Testis (tissue), 2 donors: ENCODE measurements at regions not wholly inside any gene's neighbourhood (a gene's known extent, or its start where the extent isn't known, plus 50 kb on each side); places are given as distances from the start of the nearest gene placed in this dataset.

Experiments
- POLR2A ChIP-seq: fragments of 450-650 bp; IDR thresholded peaks from one replicate; pipeline ENCODE4 v1.6.1; 2017; ENCODE audit warnings: antibody characterized with exemption, mild to moderate bottlenecking, moderate library complexity
- TF ChIP-seq, protein P1 (sequence below), 3 experiments: fragments of 450-650 bp in 2 of 3; fragments of 200-600 bp in 1 of 3; sonication (generic) in 1 of 3; IDR thresholded peaks; one replicate each; pipeline ENCODE4 v1.5.1; 2016 to 2019; ENCODE audit warnings: antibody characterized with exemption in 3 of 3, mild to moderate bottlenecking in 2 of 3, moderate library complexity in 1 of 3

DNA sequence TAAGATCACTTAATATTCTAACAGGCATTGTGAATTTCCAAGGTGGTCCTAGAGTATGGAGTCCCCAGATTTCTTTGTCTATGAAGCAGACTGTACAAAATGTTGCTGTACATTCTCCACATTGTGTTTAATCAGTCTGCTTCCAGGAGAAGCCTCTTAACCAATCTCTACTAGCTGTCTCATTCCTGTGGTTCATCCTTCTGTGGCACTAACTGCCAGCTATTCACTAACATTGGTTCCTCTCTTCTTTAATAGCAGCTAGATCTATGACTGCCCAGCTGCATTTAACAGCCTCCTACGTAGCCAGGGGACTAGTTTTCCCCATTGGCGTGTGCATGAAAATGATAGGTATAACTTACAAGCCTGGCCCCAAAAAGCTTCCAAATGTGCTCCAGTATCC is 395.4 kb downstream of the SAMD5 start:
- TF ChIP-seq, protein P1, sequence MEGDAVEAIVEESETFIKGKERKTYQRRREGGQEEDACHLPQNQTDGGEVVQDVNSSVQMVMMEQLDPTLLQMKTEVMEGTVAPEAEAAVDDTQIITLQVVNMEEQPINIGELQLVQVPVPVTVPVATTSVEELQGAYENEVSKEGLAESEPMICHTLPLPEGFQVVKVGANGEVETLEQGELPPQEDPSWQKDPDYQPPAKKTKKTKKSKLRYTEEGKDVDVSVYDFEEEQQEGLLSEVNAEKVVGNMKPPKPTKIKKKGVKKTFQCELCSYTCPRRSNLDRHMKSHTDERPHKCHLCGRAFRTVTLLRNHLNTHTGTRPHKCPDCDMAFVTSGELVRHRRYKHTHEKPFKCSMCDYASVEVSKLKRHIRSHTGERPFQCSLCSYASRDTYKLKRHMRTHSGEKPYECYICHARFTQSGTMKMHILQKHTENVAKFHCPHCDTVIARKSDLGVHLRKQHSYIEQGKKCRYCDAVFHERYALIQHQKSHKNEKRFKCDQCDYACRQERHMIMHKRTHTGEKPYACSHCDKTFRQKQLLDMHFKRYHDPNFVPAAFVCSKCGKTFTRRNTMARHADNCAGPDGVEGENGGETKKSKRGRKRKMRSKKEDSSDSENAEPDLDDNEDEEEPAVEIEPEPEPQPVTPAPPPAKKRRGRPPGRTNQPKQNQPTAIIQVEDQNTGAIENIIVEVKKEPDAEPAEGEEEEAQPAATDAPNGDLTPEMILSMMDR (IDR thresholded peaks at IDR 0.05), result no peak
- no peak for TF ChIP-seq POLR2A
